OCI-LY1 (cell line): ENCODE measurements at regions not wholly inside any gene's neighbourhood (a gene's known extent, or its start where the extent isn't known, plus 50 kb on each side); places are given as distances from the start of the nearest gene placed in this dataset.

Experiments
- CTCF ChIP-seq: fragments of 200-600 bp; sonication (generic), shearing (Covaris generic); IDR thresholded peaks from 2 replicates; pipeline ENCODE4 v1.5.1; 2017; ENCODE audit warnings: mild to moderate bottlenecking, antibody characterized with exemption, low read length, moderate library complexity, mixed read lengths
- EZH2 ChIP-seq: fragments of 200-600 bp; sonication (generic), shearing (Covaris generic); IDR thresholded peaks from 2 replicates; pipeline ENCODE4 v1.8.0; 2017; ENCODE audit warnings: borderline replicate concordance, mixed run types, mild to moderate bottlenecking, antibody characterized with exemption, low read length, moderate library complexity, mixed read lengths

- TF ChIP-seq CTCF: no peak
- TF ChIP-seq EZH2: no peak
Measured at GRCh38 chr12:89289720-89290119, 62.6 kb downstream of the DUSP6 start.
